HEK293T (cell line): ENCODE measurements at regions not wholly inside any gene's neighbourhood (a gene's known extent, or its start where the extent isn't known, plus 50 kb on each side); places are given as distances from the start of the nearest gene placed in this dataset.
"Not testable (repeated sequence)": the region's sequence is repeated elsewhere in the genome, so short reads cannot be mapped to it uniquely, and the experiment has no call there.

Experiments used
- CTCF ChIA-PET: fragments of 350-600 bp; formaldehyde crosslinking; extraction: SDS; loops from one replicate; lab custom pipeline; 2021; ENCODE audit warnings: antibody characterized with exemption, inconsistent platforms; lab: Yijun Ruan, JAX
- POLR2A ChIA-PET: fragments of 350-600 bp; formaldehyde crosslinking; extraction: SDS; loops from one replicate; lab custom pipeline; 2020; ENCODE audit warnings: antibody characterized with exemption, inconsistent platforms; lab: Yijun Ruan, JAX
- DNase-seq: peaks from one replicate; pipeline ENCODE4 v3.0.0; 2012; ENCODE audit warnings: mixed read lengths; ENCODE audit errors: extremely low spot score
- ARNT ChIP-seq: fragments of 450-650 bp; IDR thresholded peaks from 2 replicates; pipeline ENCODE4 v1.6.1; 2017; ENCODE audit warnings: mild to moderate bottlenecking
- BHLHE40 ChIP-seq: fragments of 450-650 bp; IDR thresholded peaks from 2 replicates; pipeline ENCODE4 v1.6.1; 2016; ENCODE audit warnings: mild to moderate bottlenecking, moderate library complexity, borderline replicate concordance
- CTBP1 ChIP-seq: fragments of 450-650 bp; IDR thresholded peaks from 2 replicates; pipeline ENCODE4 v1.6.1; 2016; ENCODE audit warnings: borderline replicate concordance
- ELF4 ChIP-seq: fragments of 450-650 bp; IDR thresholded peaks from 2 replicates; pipeline ENCODE4 v1.6.1; 2017; ENCODE audit warnings: antibody characterized with exemption
- FOXA1 ChIP-seq: fragments of 450-650 bp; IDR thresholded peaks from 2 replicates; pipeline ENCODE4 v1.6.1; 2016; ENCODE audit warnings: mild to moderate bottlenecking
- FOXK2 ChIP-seq: fragments of 450-650 bp; IDR thresholded peaks from 2 replicates; pipeline ENCODE4 v1.6.1; 2016; ENCODE audit warnings: mild to moderate bottlenecking
- FOXM1 ChIP-seq: fragments of 450-650 bp; IDR thresholded peaks from 2 replicates; pipeline ENCODE4 v1.6.1; 2017; ENCODE audit warnings: mild to moderate bottlenecking, borderline replicate concordance
- HDGF ChIP-seq: fragments of 450-650 bp; IDR thresholded peaks from 2 replicates; pipeline ENCODE4 v1.6.1; 2017; ENCODE audit warnings: antibody characterized with exemption, borderline replicate concordance
- L3MBTL2 ChIP-seq: fragments of 450-650 bp; conservative IDR thresholded peaks from 2 replicates; pipeline ENCODE4 v1.6.1; 2016; ENCODE audit warnings: mild to moderate bottlenecking
- LEF1 ChIP-seq: fragments of 450-650 bp; IDR thresholded peaks from 2 replicates; pipeline ENCODE4 v1.6.1; 2017; ENCODE audit warnings: mild to moderate bottlenecking, borderline replicate concordance
- NFRKB ChIP-seq: fragments of 450-650 bp; IDR thresholded peaks from 2 replicates; pipeline ENCODE4 v1.6.1; 2016; ENCODE audit warnings: mild to moderate bottlenecking, moderate library complexity
- PKNOX1 ChIP-seq: fragments of 450-650 bp; IDR thresholded peaks from 2 replicates; pipeline ENCODE4 v1.6.1; 2016
- SP1 ChIP-seq: fragments of 450-650 bp; IDR thresholded peaks from 2 replicates; pipeline ENCODE4 v1.6.1; 2017
- SUZ12 ChIP-seq: fragments of 450-650 bp; IDR thresholded peaks from 2 replicates; pipeline ENCODE4 v1.6.1; 2016; ENCODE audit warnings: mild to moderate bottlenecking
- TARDBP ChIP-seq: fragments of 450-650 bp; IDR thresholded peaks from 2 replicates; pipeline ENCODE4 v1.6.1; 2016
- ZNF384 ChIP-seq: fragments of 450-650 bp; IDR thresholded peaks from 2 replicates; pipeline ENCODE4 v1.6.1; 2016

- TF ChIP-seq HDGF (no peak), CTBP1 (no peak), ZNF384 (no peak), LEF1 (no peak), SUZ12 (no peak), SP1 (no peak), ARNT (no peak), PKNOX1 (no peak), NFRKB (no peak), FOXA1 (no peak), FOXM1 (no peak), L3MBTL2 (no peak), FOXK2 (no peak), ELF4 (no peak), TARDBP (no peak), BHLHE40 (no peak)
- POLR2A ChIA-PET: interaction anchor here (1.0 kb wide), 1 partner anchor 11 kb away, joined by 3 read pairs; no protein-coding TSS in a partner anchor
- DNase-seq: no peak
- CTCF ChIA-PET: no interaction called here
Observed at GRCh38 chr3:13185737-13186434, 112.7 kb upstream of the IQSEC1 start.

GRCh38 chr3:13179582-13180210 is 106.5 kb upstream of the IQSEC1 start:
- POLR2A ChIA-PET, DNase-seq, CTCF ChIA-PET: not testable (repeated sequence)

- no peak for TF ChIP-seq HDGF
- TF ChIP-seq ZNF384: no peak
- no peak for TF ChIP-seq LEF1
- DNase-seq: no peak
- POLR2A ChIA-PET: no interaction called here
- CTCF ChIA-PET: no interaction called here
Observed at GRCh38 chr3:13179181-13179580, 106.0 kb upstream of the IQSEC1 start.

GRCh38 chr3:13178107-13178506 is 104.9 kb upstream of the IQSEC1 start:
- DNase-seq: no peak
- CTCF ChIA-PET: no interaction called here
- TF ChIP-seq LEF1 (no peak), HDGF (no peak), ELF4 (no peak), SUZ12 (no peak), L3MBTL2 (no peak), ZNF384 (no peak), FOXA1 (no peak), CTBP1 (no peak), TARDBP (no peak), PKNOX1 (no peak), FOXM1 (no peak), SP1 (no peak), BHLHE40 (no peak), ARNT (no peak), NFRKB (no peak), FOXK2 (no peak)
- POLR2A ChIA-PET: no interaction called here

- ChIA-PET CTCF (interaction anchor here (0.6 kb wide), 1 partner anchor 72 kb away, joined by 3 read pairs; no protein-coding TSS in a partner anchor), POLR2A (no interaction called here)
- no peak for DNase-seq
- TF ChIP-seq FOXM1: no peak
- TF ChIP-seq BHLHE40: no peak
- TF ChIP-seq ELF4: no peak
- TF ChIP-seq LEF1: no peak
- no peak for TF ChIP-seq ZNF384
Observed at GRCh38 chr3:13177641-13178040, 104.4 kb upstream of the IQSEC1 start.

- ChIA-PET POLR2A (no interaction called here), CTCF (interaction anchor here (0.6 kb wide), 1 partner anchor 72 kb away, joined by 3 read pairs; no protein-coding TSS in a partner anchor)
- TF ChIP-seq PKNOX1 (no peak), NFRKB (no peak), L3MBTL2 (no peak), TARDBP (no peak), CTBP1 (no peak), SUZ12 (no peak)
- DNase-seq: no peak
Observed at GRCh38 chr3:13177236-13177635, 104.0 kb upstream of the IQSEC1 start.

- ChIA-PET POLR2A (no interaction called here), CTCF (no interaction called here)
- TF ChIP-seq L3MBTL2 (no peak), TARDBP (no peak), ELF4 (no peak), NFRKB (no peak), SP1 (no peak), ZNF384 (no peak), FOXM1 (no peak), BHLHE40 (no peak), LEF1 (no peak), FOXA1 (no peak), PKNOX1 (no peak), HDGF (no peak), CTBP1 (no peak), FOXK2 (no peak), SUZ12 (no peak), ARNT (no peak)
- DNase-seq: no peak
Observed at GRCh38 chr3:13176445-13176844, 103.2 kb upstream of the IQSEC1 start.
